ENCODE measurements at regions not wholly inside any gene's neighbourhood (a gene's known extent, or its start where the extent isn't known, plus 50 kb on each side); places are given as distances from the start of the nearest gene placed in this dataset.

DNA sequence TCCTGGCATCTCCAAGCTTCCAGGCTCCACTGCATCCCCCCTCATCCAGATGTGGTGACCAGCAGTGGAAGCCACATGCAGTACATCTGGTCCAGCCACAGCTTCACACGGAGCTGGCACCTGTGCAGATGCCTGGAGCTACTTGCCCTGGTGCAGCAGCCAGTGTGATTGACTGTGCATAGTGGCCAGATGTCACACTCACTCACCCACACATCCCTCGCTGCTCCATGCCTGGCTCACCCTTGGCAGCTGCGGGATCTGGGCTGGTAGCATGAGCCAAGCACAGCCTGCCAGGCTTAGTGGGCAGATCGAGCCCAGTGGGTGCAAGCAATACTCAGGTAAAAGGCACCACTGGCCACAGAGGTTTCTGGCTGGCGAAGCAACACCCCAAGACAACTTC, 398.0 kb upstream of the CNTN4 start:
- Mint-ChIP-seq H3K4me3 (ENCODE audit: unreplicated experiment) (no peak overlapping the region), H3K27me3 (ENCODE audit: unreplicated experiment) (no peaks in the 10 kb centered on the region), H3K4me1 (ENCODE audit: low read depth, unreplicated experiment) (no peaks in the 10 kb centered on the region), H3K27ac (ENCODE audit: unreplicated experiment) (no peak overlapping the region), H3K36me3 (ENCODE audit: unreplicated experiment) (no peaks in the 10 kb centered on the region), H3K9me3 (ENCODE audit: unreplicated experiment) (no peaks in the 10 kb centered on the region)
- no peak for DNase-seq
- TF ChIP-seq, protein P1, sequence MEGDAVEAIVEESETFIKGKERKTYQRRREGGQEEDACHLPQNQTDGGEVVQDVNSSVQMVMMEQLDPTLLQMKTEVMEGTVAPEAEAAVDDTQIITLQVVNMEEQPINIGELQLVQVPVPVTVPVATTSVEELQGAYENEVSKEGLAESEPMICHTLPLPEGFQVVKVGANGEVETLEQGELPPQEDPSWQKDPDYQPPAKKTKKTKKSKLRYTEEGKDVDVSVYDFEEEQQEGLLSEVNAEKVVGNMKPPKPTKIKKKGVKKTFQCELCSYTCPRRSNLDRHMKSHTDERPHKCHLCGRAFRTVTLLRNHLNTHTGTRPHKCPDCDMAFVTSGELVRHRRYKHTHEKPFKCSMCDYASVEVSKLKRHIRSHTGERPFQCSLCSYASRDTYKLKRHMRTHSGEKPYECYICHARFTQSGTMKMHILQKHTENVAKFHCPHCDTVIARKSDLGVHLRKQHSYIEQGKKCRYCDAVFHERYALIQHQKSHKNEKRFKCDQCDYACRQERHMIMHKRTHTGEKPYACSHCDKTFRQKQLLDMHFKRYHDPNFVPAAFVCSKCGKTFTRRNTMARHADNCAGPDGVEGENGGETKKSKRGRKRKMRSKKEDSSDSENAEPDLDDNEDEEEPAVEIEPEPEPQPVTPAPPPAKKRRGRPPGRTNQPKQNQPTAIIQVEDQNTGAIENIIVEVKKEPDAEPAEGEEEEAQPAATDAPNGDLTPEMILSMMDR (IDR thresholded peaks at IDR 0.05; ENCODE audit: partially characterized antibody, unreplicated experiment), result no peak

DNA sequence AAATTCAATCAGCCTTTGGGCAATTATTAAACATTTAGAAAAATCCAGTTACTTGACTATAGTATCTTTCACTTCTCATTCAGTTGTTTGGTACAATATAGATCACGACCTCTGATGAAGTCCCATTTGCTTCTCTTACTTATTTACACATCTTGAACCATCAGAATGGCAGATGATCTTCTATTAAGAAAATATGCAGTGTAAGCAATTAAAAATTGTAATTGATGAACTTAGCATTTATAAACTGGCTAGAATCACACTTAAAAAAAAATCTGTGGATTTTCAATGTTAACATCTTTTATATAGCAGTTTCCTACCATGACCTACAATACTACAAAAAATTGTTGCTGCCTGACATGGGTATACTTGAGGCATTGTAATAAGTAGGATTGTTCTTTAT, 395.5 kb upstream of the CNTN4 start:
- H3K27me3 Mint-ChIP-seq (ENCODE audit: unreplicated experiment), result no peaks in the 10 kb centered on the region
- no peaks in the 10 kb centered on the region for H3K4me1 Mint-ChIP-seq (ENCODE audit: low read depth, unreplicated experiment)
- no peak for DNase-seq
- no peak overlapping the region for H3K4me3 Mint-ChIP-seq (ENCODE audit: unreplicated experiment)
- H3K27ac Mint-ChIP-seq (ENCODE audit: unreplicated experiment), result no peak overlapping the region
- TF ChIP-seq, protein P1 (IDR thresholded peaks at IDR 0.05; ENCODE audit: partially characterized antibody, unreplicated experiment), result no peak
- H3K36me3 Mint-ChIP-seq (ENCODE audit: unreplicated experiment), result no peaks in the 10 kb centered on the region
- H3K9me3 Mint-ChIP-seq (ENCODE audit: unreplicated experiment), result peaks cover 2% of the 10 kb centered on the region

DNA sequence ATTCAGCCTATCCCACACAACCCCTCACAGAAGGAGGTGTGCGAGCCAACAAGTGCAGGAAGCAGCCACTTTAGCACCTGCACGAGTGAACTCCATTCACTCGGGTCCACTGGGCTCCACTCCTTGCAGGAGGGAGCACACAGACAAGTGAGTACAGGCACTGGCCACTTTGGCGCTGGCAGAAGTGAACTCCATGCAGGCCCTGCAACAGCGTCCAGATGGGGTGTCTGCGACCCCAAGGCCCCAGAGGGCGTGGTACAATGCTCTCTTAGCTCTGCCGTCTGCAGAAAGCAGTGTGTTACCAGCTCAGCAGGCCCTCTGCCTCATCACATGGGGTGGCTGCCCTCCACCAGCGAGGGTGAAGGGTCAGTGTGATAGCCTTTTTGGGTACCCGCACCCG, 388.0 kb upstream of the CNTN4 start:
- TF ChIP-seq, protein P1 (IDR thresholded peaks at IDR 0.05; ENCODE audit: partially characterized antibody, unreplicated experiment), result no peak
- Mint-ChIP-seq H3K27ac (ENCODE audit: unreplicated experiment) (no peak overlapping the region), H3K27me3 (ENCODE audit: unreplicated experiment) (no peaks in the 10 kb centered on the region), H3K9me3 (ENCODE audit: unreplicated experiment) (peaks cover 2% of the 10 kb centered on the region), H3K4me3 (ENCODE audit: unreplicated experiment) (no peak overlapping the region), H3K4me1 (ENCODE audit: low read depth, unreplicated experiment) (peaks cover 2% of the 10 kb centered on the region), H3K36me3 (ENCODE audit: unreplicated experiment) (no peaks in the 10 kb centered on the region)
- peak; percentile 24 for DNase-seq

DNA sequence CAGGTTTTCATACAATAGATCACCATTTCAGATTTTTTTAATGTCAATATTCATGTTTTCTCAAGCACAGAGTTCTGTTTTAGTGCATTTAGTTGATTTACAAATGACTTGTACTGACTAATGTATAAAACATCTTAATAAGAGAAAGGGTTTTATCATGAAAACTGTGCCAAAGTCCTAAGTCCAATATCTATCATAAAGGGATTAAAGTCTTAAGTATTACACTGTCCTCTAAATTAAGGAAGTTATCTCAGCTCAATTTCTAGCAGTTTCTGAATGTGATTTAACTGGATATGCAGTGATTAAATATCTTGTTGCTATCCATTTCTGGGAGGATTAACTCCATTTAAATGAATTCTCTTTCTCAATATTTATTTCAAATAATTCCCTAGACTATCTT, 381.1 kb upstream of the CNTN4 start:
- Mint-ChIP-seq H3K36me3 (ENCODE audit: unreplicated experiment) (no peaks in the 10 kb centered on the region), H3K4me1 (ENCODE audit: low read depth, unreplicated experiment) (no peaks in the 10 kb centered on the region), H3K27me3 (ENCODE audit: unreplicated experiment) (no peaks in the 10 kb centered on the region), H3K9me3 (ENCODE audit: unreplicated experiment) (no peaks in the 10 kb centered on the region), H3K4me3 (ENCODE audit: unreplicated experiment) (no peak overlapping the region), H3K27ac (ENCODE audit: unreplicated experiment) (no peak overlapping the region)
- DNase-seq, result no peak
- TF ChIP-seq, protein P1 (IDR thresholded peaks at IDR 0.05; ENCODE audit: partially characterized antibody, unreplicated experiment), result no peak

DNA sequence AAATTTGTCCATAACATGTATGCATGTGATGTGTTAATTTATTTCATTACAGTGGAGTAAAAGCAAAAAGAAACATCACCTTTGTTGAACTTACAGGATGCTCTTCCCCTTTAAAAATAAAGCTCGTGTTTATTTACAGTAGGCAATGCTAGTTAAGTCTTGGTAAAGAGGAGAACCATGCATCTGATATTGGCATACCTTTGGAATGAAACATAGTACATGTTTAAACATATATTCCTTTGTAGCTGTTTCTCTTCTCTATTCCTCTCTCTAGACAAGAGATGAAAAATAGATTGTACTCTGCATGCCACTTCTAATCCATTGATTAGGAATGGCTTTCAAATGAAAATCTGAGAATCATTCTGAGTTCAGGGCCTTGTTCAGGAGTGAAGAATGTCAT, 374.9 kb upstream of the CNTN4 start:
- Mint-ChIP-seq H3K27me3 (ENCODE audit: unreplicated experiment) (no peaks in the 10 kb centered on the region), H3K4me1 (ENCODE audit: low read depth, unreplicated experiment) (no peaks in the 10 kb centered on the region), H3K9me3 (ENCODE audit: unreplicated experiment) (no peaks in the 10 kb centered on the region), H3K36me3 (ENCODE audit: unreplicated experiment) (no peaks in the 10 kb centered on the region), H3K4me3 (ENCODE audit: unreplicated experiment) (no peak overlapping the region), H3K27ac (ENCODE audit: unreplicated experiment) (no peak overlapping the region)
- TF ChIP-seq, protein P1 (IDR thresholded peaks at IDR 0.05; ENCODE audit: partially characterized antibody, unreplicated experiment), result no peak
- no peak for DNase-seq

Measured in glutamatergic neuron (in vitro differentiated cells).